HUES6 (cell line): ENCODE measurements at regions not wholly inside any gene's neighbourhood (a gene's known extent, or its start where the extent isn't known, plus 50 kb on each side); places are given as distances from the start of the nearest gene placed in this dataset.
"Not testable (repeated sequence)": the region's sequence is repeated elsewhere in the genome, so short reads cannot be mapped to it uniquely, and the experiment has no call there.

ENCODE experiments used
- H3K27ac ChIP-seq: 2 replicates; pipeline ENCODE4 v1.7.0; 2013; ENCODE audit warnings: low read depth, mild to moderate bottlenecking, low read length, inconsistent platforms
- H3K27me3 ChIP-seq: 2 replicates; pipeline ENCODE4 v1.6.1; 2013; ENCODE audit warnings: low read length; ENCODE audit not compliant: control insufficient read depth, insufficient read depth
- H3K36me3 ChIP-seq: 2 replicates; pipeline ENCODE4 v1.6.1; 2013; ENCODE audit warnings: low read length; ENCODE audit not compliant: control insufficient read depth, insufficient read depth
- H3K4me1 ChIP-seq: 2 replicates; pipeline ENCODE4 v1.6.1; 2013; ENCODE audit warnings: low read length; ENCODE audit not compliant: control insufficient read depth, insufficient read depth
- H3K4me3 ChIP-seq: 2 replicates; pipeline ENCODE4 v1.5.1; 2013; ENCODE audit warnings: low read depth, low read length
- H3K9ac ChIP-seq: one replicate; pipeline ENCODE4 v1.6.1; 2013; ENCODE audit warnings: mild to moderate bottlenecking, low read length
- H3K9me3 ChIP-seq: 2 replicates; pipeline ENCODE4 v1.6.1; 2013; ENCODE audit warnings: low read depth, low read length; ENCODE audit not compliant: control insufficient read depth, insufficient read depth

- Histone ChIP-seq H3K9me3 (peaks cover 5% of the 10 kb centered on the region; the same call in 1 of the 2 replicates), H3K27ac (no peak overlapping the region), H3K4me1 (no peaks in the 10 kb centered on the region), H3K9ac (no peak overlapping the region), H3K36me3 (no peaks in the 10 kb centered on the region), H3K4me3 (no peak overlapping the region), H3K27me3 (no peaks in the 10 kb centered on the region)
These were observed 303.9 kb downstream of the SLITRK5 start for GRCh38 chr13:87975035-87975434.

GRCh38 chr13:87976650-87977049, 305.5 kb downstream of the SLITRK5 start:
- not testable (repeated sequence) for H3K9ac ChIP-seq

GRCh38 chr13:87981416-87981815, 310.2 kb downstream of the SLITRK5 start:
- Histone ChIP-seq H3K4me1 (no peaks in the 10 kb centered on the region), H3K36me3 (no peaks in the 10 kb centered on the region), H3K9me3 (peaks cover 10% of the 10 kb centered on the region), H3K9ac (no peak overlapping the region), H3K27ac (no peak overlapping the region), H3K27me3 (no peaks in the 10 kb centered on the region), H3K4me3 (no peak overlapping the region)

More at GRCh38 chr13:87976650-87977049, 305.5 kb downstream of the SLITRK5 start:
- not testable (repeated sequence) for H3K36me3 ChIP-seq, H3K9me3 ChIP-seq, H3K4me3 ChIP-seq, H3K27me3 ChIP-seq, H3K27ac ChIP-seq, H3K4me1 ChIP-seq

- H3K4me3 ChIP-seq, result no peak overlapping the region
- no peaks in the 10 kb centered on the region for H3K4me1 ChIP-seq
- no peak overlapping the region for H3K9ac ChIP-seq
- no peaks in the 10 kb centered on the region for H3K36me3 ChIP-seq
- H3K27ac ChIP-seq, result no peak overlapping the region
- peaks cover 17% of the 10 kb centered on the region for H3K9me3 ChIP-seq
- no peaks in the 10 kb centered on the region for H3K27me3 ChIP-seq
These were observed 311.2 kb downstream of the SLITRK5 start for GRCh38 chr13:87982400-87982799.

- Histone ChIP-seq H3K9ac (no peak overlapping the region), H3K36me3 (no peaks in the 10 kb centered on the region), H3K27me3 (no peaks in the 10 kb centered on the region), H3K9me3 (peaks cover 19% of the 10 kb centered on the region), H3K4me1 (no peaks in the 10 kb centered on the region), H3K27ac (no peak overlapping the region), H3K4me3 (no peak overlapping the region)
These were observed 315.6 kb downstream of the SLITRK5 start for GRCh38 chr13:87986639-87987250.

- no peak overlapping the region for H3K27ac ChIP-seq
- peaks cover 12% of the 10 kb centered on the region for H3K9me3 ChIP-seq
- H3K36me3 ChIP-seq, result no peaks in the 10 kb centered on the region
- no peaks in the 10 kb centered on the region for H3K27me3 ChIP-seq
- H3K9ac ChIP-seq, result no peak overlapping the region
- H3K4me1 ChIP-seq, result no peaks in the 10 kb centered on the region
- H3K4me3 ChIP-seq, result no peak overlapping the region
These were observed 326.9 kb downstream of the SLITRK5 start for GRCh38 chr13:87998081-87998480.

GRCh38 chr13:87999240-87999700, 328.1 kb downstream of the SLITRK5 start:
- Histone ChIP-seq H3K27me3 (no peaks in the 10 kb centered on the region), H3K4me1 (no peaks in the 10 kb centered on the region), H3K9ac (no peak overlapping the region), H3K27ac (no peak overlapping the region), H3K36me3 (no peaks in the 10 kb centered on the region), H3K4me3 (no peak overlapping the region), H3K9me3 (peaks cover 12% of the 10 kb centered on the region)

GRCh38 chr13:87999788-88000187, 328.6 kb downstream of the SLITRK5 start:
- H3K9ac ChIP-seq, result no peak overlapping the region
- H3K27ac ChIP-seq, result no peak overlapping the region
- H3K9me3 ChIP-seq, result peaks cover 12% of the 10 kb centered on the region
- H3K27me3 ChIP-seq, result no peaks in the 10 kb centered on the region
- H3K36me3 ChIP-seq, result no peaks in the 10 kb centered on the region
- no peak overlapping the region for H3K4me3 ChIP-seq
- H3K4me1 ChIP-seq, result no peaks in the 10 kb centered on the region

GRCh38 chr13:88000239-88000638, 329.1 kb downstream of the SLITRK5 start:
- no peaks in the 10 kb centered on the region for H3K4me1 ChIP-seq
- H3K27me3 ChIP-seq, result no peaks in the 10 kb centered on the region
- no peak overlapping the region for H3K9ac ChIP-seq
- H3K36me3 ChIP-seq, result no peaks in the 10 kb centered on the region
- peaks cover 12% of the 10 kb centered on the region for H3K9me3 ChIP-seq
- H3K27ac ChIP-seq, result no peak overlapping the region
- H3K4me3 ChIP-seq, result no peak overlapping the region

- H3K4me1 ChIP-seq, result no peaks in the 10 kb centered on the region
- H3K4me3 ChIP-seq, result no peak overlapping the region
- no peaks in the 10 kb centered on the region for H3K27me3 ChIP-seq
- H3K9me3 ChIP-seq, result peaks cover 12% of the 10 kb centered on the region
- no peak overlapping the region for H3K9ac ChIP-seq
- no peak overlapping the region for H3K27ac ChIP-seq
- no peaks in the 10 kb centered on the region for H3K36me3 ChIP-seq
These were observed 329.6 kb downstream of the SLITRK5 start for GRCh38 chr13:88000787-88001186.

GRCh38 chr13:88005188-88005587, 334.0 kb downstream of the SLITRK5 start:
- H3K9ac ChIP-seq, result no peak overlapping the region
- H3K4me1 ChIP-seq, result no peaks in the 10 kb centered on the region
- H3K4me3 ChIP-seq, result no peak overlapping the region
- H3K27me3 ChIP-seq, result no peaks in the 10 kb centered on the region
- no peak overlapping the region for H3K27ac ChIP-seq
- no peaks in the 10 kb centered on the region for H3K36me3 ChIP-seq
- H3K9me3 ChIP-seq, result no peaks in the 10 kb centered on the region
